ENCODE measurements at regions not wholly inside any gene's neighbourhood (a gene's known extent, or its start where the extent isn't known, plus 50 kb on each side); places are given as distances from the start of the nearest gene placed in this dataset.

- H3K27ac Mint-ChIP-seq, result no peak overlapping the region
- H3K9me3 Mint-ChIP-seq (ENCODE audit: low read depth), result no peaks in the 10 kb centered on the region
- H3K36me3 Mint-ChIP-seq, result no peaks in the 10 kb centered on the region
- H3K4me3 Mint-ChIP-seq, result no peak overlapping the region
- peaks cover 9% of the 10 kb centered on the region for H3K4me1 Mint-ChIP-seq (ENCODE audit: low read depth)
- H3K27me3 Mint-ChIP-seq, result no peaks in the 10 kb centered on the region
Measured at GRCh38 chr1:185376840-185377635, 60.0 kb upstream of the IVNS1ABP start.

DNA sequence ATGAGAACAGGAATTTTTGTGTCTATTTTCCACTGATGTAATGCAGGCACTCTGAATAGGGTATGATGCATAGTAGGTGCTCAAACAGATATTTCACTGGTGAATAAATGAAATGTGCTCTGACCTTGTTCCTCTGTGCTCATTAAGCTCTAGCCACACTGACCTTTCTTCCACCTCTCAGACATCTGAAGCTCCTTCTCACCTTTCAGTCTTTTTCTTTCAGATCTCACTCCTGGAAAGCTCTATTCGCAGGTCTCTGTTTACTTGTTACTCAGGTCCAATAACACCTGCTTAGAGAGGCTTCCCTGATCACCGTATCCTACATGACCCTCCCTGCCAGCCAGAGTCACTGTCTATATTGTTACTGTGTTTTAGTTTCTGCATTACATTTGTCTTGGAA is 59.2 kb upstream of the IVNS1ABP start:
- Mint-ChIP-seq H3K27ac (no peak overlapping the region), H3K36me3 (no peaks in the 10 kb centered on the region), H3K4me3 (no peak overlapping the region), H3K9me3 (ENCODE audit: low read depth) (no peaks in the 10 kb centered on the region), H3K4me1 (ENCODE audit: low read depth) (peaks cover 9% of the 10 kb centered on the region), H3K27me3 (no peaks in the 10 kb centered on the region)

DNA sequence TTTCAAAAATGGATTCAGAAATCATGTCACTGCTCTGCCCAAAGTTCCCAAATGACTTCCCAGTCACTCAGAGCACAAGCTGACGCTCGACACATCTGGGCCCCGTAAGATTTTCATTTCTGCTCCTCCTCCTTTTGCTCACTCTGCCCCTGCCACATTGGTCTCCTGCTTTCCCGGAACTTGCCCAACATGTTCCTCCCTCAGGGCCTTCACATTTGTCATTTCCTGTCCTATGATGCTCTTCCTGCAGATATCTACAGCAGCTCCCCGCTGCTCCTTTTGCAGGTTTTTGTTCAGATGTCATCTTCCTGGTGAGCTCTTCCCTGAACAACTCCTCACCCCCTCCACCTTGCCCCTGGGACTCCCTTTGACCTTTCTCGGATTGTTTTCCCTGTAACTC is 58.5 kb upstream of the IVNS1ABP start:
- Mint-ChIP-seq H3K27me3 (no peaks in the 10 kb centered on the region), H3K4me1 (ENCODE audit: low read depth) (peaks cover 9% of the 10 kb centered on the region), H3K27ac (no peak overlapping the region), H3K36me3 (no peaks in the 10 kb centered on the region), H3K9me3 (ENCODE audit: low read depth) (no peaks in the 10 kb centered on the region), H3K4me3 (no peak overlapping the region)

- no peaks in the 10 kb centered on the region for H3K36me3 Mint-ChIP-seq
- H3K9me3 Mint-ChIP-seq (ENCODE audit: low read depth), result no peaks in the 10 kb centered on the region
- H3K27ac Mint-ChIP-seq, result peak overlapping the region; percentile 38
- no peak overlapping the region for H3K4me3 Mint-ChIP-seq
- H3K27me3 Mint-ChIP-seq, result no peaks in the 10 kb centered on the region
- H3K4me1 Mint-ChIP-seq (ENCODE audit: low read depth), result peaks cover 10% of the 10 kb centered on the region
Measured at GRCh38 chr1:185373813-185374529, 56.9 kb upstream of the IVNS1ABP start.

DNA sequence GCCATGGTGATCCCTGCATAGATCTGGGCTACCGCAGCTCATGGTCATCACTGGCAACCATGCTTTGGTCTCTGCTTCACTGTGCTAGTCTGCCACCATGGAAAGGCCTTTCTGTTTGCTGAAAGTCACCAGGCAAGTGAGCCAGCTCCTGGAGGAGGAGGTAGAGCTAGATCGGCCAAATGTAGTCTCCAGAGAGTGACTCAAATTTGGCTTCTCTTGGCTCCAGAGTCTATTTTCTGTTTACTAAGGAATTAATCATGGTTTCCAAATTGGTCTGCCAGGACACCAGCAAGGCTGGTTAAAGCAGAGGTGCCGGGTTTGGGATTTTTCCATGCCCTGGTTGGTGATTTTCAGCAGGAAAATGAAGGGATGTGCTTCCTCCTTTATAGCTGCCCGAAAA is 52.7 kb upstream of the IVNS1ABP start:
- Mint-ChIP-seq H3K4me1 (ENCODE audit: low read depth) (peaks cover 13% of the 10 kb centered on the region), H3K4me3 (no peak overlapping the region)

DNA sequence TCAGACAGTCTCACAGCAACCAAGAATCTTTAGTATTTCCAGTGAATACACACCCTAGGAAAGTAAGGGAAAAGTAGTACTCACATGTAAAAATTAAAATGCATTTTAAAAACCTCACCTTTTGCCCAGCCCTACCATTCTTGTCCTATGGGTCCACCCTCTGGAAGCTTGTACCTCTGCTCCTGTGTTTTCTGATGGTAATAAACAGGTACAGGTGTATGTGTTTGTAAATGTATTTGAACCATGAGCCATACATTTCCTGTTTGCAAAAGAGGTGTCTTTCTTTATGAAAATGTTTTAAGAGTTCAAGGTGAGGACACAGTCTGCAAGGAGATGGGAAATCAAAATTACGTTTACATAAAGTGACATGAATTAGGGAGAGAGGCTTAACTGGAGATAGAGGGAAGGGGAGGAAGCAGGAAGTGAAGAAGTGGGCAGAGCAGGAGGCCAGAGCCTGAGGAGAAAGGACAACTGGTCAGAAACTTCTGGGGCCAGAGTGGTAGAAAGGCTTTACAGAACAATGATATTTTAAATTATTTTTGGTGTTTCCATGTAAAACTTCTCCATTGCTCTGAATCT is 52.0 kb upstream of the IVNS1ABP start:
- Mint-ChIP-seq H3K36me3 (peaks cover 6% of the 10 kb centered on the region), H3K27ac (no peak overlapping the region), H3K4me3 (no peak overlapping the region), H3K9me3 (ENCODE audit: low read depth) (no peaks in the 10 kb centered on the region), H3K4me1 (ENCODE audit: low read depth) (peaks cover 12% of the 10 kb centered on the region), H3K27me3 (peaks cover 1% of the 10 kb centered on the region)

More for the DNA sequence above, 52.7 kb upstream of the IVNS1ABP start:
- H3K9me3 Mint-ChIP-seq (ENCODE audit: low read depth), result no peaks in the 10 kb centered on the region
- H3K27ac Mint-ChIP-seq, result no peak overlapping the region
- H3K36me3 Mint-ChIP-seq, result peaks cover 4% of the 10 kb centered on the region
- H3K27me3 Mint-ChIP-seq, result peaks cover 1% of the 10 kb centered on the region

GRCh38 chr1:185368313-185368855 is 51.3 kb upstream of the IVNS1ABP start:
- Mint-ChIP-seq H3K27me3 (peaks cover 1% of the 10 kb centered on the region), H3K27ac (no peak overlapping the region), H3K9me3 (ENCODE audit: low read depth) (no peaks in the 10 kb centered on the region), H3K4me1 (ENCODE audit: low read depth) (peaks cover 8% of the 10 kb centered on the region), H3K4me3 (no peak overlapping the region), H3K36me3 (peaks cover 6% of the 10 kb centered on the region)

- Mint-ChIP-seq H3K4me3 (no peak overlapping the region), H3K9me3 (ENCODE audit: low read depth) (peaks cover 5% of the 10 kb centered on the region), H3K27ac (no peak overlapping the region), H3K4me1 (ENCODE audit: low read depth) (peaks cover 4% of the 10 kb centered on the region), H3K36me3 (peaks cover 8% of the 10 kb centered on the region), H3K27me3 (peaks cover 1% of the 10 kb centered on the region)
Measured at GRCh38 chr1:185367218-185367617, 50.2 kb upstream of the IVNS1ABP start.

Data from activated naive CD8-positive, alpha-beta T cell (primary cell).